ENCODE measurements at regions not wholly inside any gene's neighbourhood (a gene's known extent, or its start where the extent isn't known, plus 50 kb on each side); places are given as distances from the start of the nearest gene placed in this dataset.
"Not testable (repeated sequence)": the region's sequence is repeated elsewhere in the genome, so short reads cannot be mapped to it uniquely, and the experiment has no call there.

- not testable (repeated sequence) for TF ChIP-seq CTCF (conservative IDR thresholded peaks at IDR 0.05 in 1 of 2, IDR thresholded peaks at IDR 0.05 in 1 of 2; ENCODE audit: extremely low read depth in 1 of 2, insufficient read depth in 1 of 2, low read depth in 1 of 2, low read length in 2 of 2); EZH2 (IDR thresholded peaks at IDR 0.05; ENCODE audit: borderline replicate concordance, low read length)
Measured at GRCh38 chr7:84730864-84731263, 456.0 kb downstream of the SEMA3D start.
